ENCODE measurements at regions not wholly inside any gene's neighbourhood (a gene's known extent, or its start where the extent isn't known, plus 50 kb on each side); places are given as distances from the start of the nearest gene placed in this dataset.

- no peak for DNase-seq (ENCODE audit: low read depth, low spot score)
- in situ Hi-C loops (cut with MboI) (no loop called here), intact Hi-C loops (cut with micrococcal nuclease; ENCODE audit: unreplicated experiment) (no loop called here)
- Histone ChIP-seq H4K20me1 (ENCODE audit: control insufficient read depth, insufficient read depth) (no peaks in the 10 kb centered on the region), H3K9me3 (replicated peaks; ENCODE audit: control insufficient read depth, insufficient read depth, low read length) (no peaks in the 10 kb centered on the region; the same call in 2 of the 3 replicates), H3K79me2 (ENCODE audit: control insufficient read depth, insufficient read depth, low read length) (no peaks in the 10 kb centered on the region), H3K27ac (ENCODE audit: control insufficient read depth, insufficient read depth) (no peak overlapping the region), H3K9ac (ENCODE audit: control insufficient read depth, insufficient read depth, low read length) (no peak overlapping the region), H3K4me3 (no peak overlapping the region), H3K4me1 (ENCODE audit: control insufficient read depth, insufficient read depth, low read length) (no peaks in the 10 kb centered on the region), H3K4me2 (ENCODE audit: control insufficient read depth, insufficient read depth) (no peak overlapping the region), H3K27me3 (replicated peaks in 1 of 2; ENCODE audit: control insufficient read depth in 2 of 2, insufficient read depth in 2 of 2, low read length in 1 of 2) (no peaks in the 10 kb centered on the region), H2AFZ (ENCODE audit: control insufficient read depth, low read depth, low read length) (no peak overlapping the region), H3K36me3 (ENCODE audit: control insufficient read depth in 2 of 2, insufficient read depth in 2 of 2, low read length in 1 of 2) (no peaks in the 10 kb centered on the region)
- RAD21 ChIA-PET (ENCODE audit: unreplicated experiment), result interaction anchor here (0.6 to 0.9 kb wide), 2 partner anchors 18 to 91 kb away, joined by 3 read pairs; no protein-coding TSS in a partner anchor
- TF ChIP-seq WRNIP1 (IDR thresholded peaks at IDR 0.05; ENCODE audit: borderline replicate concordance, low read depth, low read length) (no peak), SMAD5 (IDR thresholded peaks at IDR 0.05; ENCODE audit: low read depth) (no peak), NFXL1 (IDR thresholded peaks at IDR 0.05; ENCODE audit: borderline replicate concordance) (no peak)
- TF ChIP-seq, protein P1, sequence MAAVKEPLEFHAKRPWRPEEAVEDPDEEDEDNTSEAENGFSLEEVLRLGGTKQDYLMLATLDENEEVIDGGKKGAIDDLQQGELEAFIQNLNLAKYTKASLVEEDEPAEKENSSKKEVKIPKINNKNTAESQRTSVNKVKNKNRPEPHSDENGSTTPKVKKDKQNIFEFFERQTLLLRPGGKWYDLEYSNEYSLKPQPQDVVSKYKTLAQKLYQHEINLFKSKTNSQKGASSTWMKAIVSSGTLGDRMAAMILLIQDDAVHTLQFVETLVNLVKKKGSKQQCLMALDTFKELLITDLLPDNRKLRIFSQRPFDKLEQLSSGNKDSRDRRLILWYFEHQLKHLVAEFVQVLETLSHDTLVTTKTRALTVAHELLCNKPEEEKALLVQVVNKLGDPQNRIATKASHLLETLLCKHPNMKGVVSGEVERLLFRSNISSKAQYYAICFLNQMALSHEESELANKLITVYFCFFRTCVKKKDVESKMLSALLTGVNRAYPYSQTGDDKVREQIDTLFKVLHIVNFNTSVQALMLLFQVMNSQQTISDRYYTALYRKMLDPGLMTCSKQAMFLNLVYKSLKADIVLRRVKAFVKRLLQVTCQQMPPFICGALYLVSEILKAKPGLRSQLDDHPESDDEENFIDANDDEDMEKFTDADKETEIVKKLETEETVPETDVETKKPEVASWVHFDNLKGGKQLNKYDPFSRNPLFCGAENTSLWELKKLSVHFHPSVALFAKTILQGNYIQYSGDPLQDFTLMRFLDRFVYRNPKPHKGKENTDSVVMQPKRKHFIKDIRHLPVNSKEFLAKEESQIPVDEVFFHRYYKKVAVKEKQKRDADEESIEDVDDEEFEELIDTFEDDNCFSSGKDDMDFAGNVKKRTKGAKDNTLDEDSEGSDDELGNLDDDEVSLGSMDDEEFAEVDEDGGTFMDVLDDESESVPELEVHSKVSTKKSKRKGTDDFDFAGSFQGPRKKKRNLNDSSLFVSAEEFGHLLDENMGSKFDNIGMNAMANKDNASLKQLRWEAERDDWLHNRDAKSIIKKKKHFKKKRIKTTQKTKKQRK (IDR thresholded peaks at IDR 0.05; ENCODE audit: low read depth, low read length), result no peak
- ATAC-seq, result no peak
- SMC1A ChIA-PET (ENCODE audit: uncharacterized antibody, unreplicated experiment), result interaction anchor here (0.7 to 1.9 kb wide), 4 partner anchors 8 to 33 kb away, joined by 3 to 8 read pairs (median 4); no protein-coding TSS in a partner anchor
- FAIRE-seq, result no peak
- BruUV-seq (replicated peaks), result no TSS peak
- POLR2A ChIA-PET, result no interaction called here
- CTCF ChIA-PET, result interaction anchor here (0.7 to 1.4 kb wide), 4 partner anchors 8 to 141 kb away, joined by 3 to 5 read pairs (median 4); no protein-coding TSS in a partner anchor
- WGBS (ENCODE audit: insufficient coverage, insufficient replicate concordance, low lambda C conversion rate, missing lambda C conversion rate), result 21% methylated on average over 7 of the region's 7 CpGs
Observed at GRCh38 chr10:117461766-117462423, 80.7 kb upstream of the EMX2 start.
